Ishikawa (cell line): ENCODE measurements at regions not wholly inside any gene's neighbourhood (a gene's known extent, or its start where the extent isn't known, plus 50 kb on each side); places are given as distances from the start of the nearest gene placed in this dataset.
A peak's percentile ranks its signal among the peaks of the same experiment; 100 is the strongest.

Source experiments
- CEBPB ChIP-seq: IDR thresholded peaks from 2 replicates; pipeline ENCODE4 v1.6.1; 2012
- CREB1 ChIP-seq: IDR thresholded peaks from 2 replicates; pipeline ENCODE4 v1.6.1; 2012; ENCODE audit warnings: low read depth
- EGR1 ChIP-seq: IDR thresholded peaks from 2 replicates; pipeline ENCODE4 v1.6.1; 2012
- EP300 ChIP-seq: IDR thresholded peaks from 2 replicates; pipeline ENCODE4 v1.6.1; 2012; ENCODE audit warnings: borderline replicate concordance
- FOXM1 ChIP-seq: IDR thresholded peaks from 2 replicates; pipeline ENCODE4 v1.6.1; 2012; ENCODE audit warnings: low read depth, borderline replicate concordance
- MAX ChIP-seq: IDR thresholded peaks from 2 replicates; pipeline ENCODE4 v1.6.1; 2012
- NFIC ChIP-seq: IDR thresholded peaks from 2 replicates; pipeline ENCODE4 v1.6.1; 2012
- RAD21 ChIP-seq: IDR thresholded peaks from 2 replicates; pipeline ENCODE4 v1.6.1; 2012; ENCODE audit warnings: low read depth
- REST ChIP-seq: IDR thresholded peaks from 2 replicates; pipeline ENCODE4 v1.6.1; 2012; ENCODE audit warnings: low read depth, mild to moderate bottlenecking
- TAF1 ChIP-seq: IDR thresholded peaks from 2 replicates; pipeline ENCODE4 v1.6.1; 2012; ENCODE audit warnings: low read depth, mild to moderate bottlenecking
- TCF12 ChIP-seq: IDR thresholded peaks from 2 replicates; pipeline ENCODE4 v1.6.1; 2012; ENCODE audit warnings: low read depth
- TEAD4 ChIP-seq: IDR thresholded peaks from 2 replicates; pipeline ENCODE4 v1.6.1; 2012
- USF1 ChIP-seq: IDR thresholded peaks from 2 replicates; pipeline ENCODE4 v1.6.1; 2012
- YY1 ChIP-seq: IDR thresholded peaks from 2 replicates; pipeline ENCODE4 v1.6.1; 2012; ENCODE audit warnings: low read depth
- ZBTB7A ChIP-seq: IDR thresholded peaks from 2 replicates; pipeline ENCODE4 v1.6.1; 2012; ENCODE audit warnings: low read depth

- TF ChIP-seq MAX (no peak), RAD21 (no peak), NFIC (no peak), TAF1 (no peak), FOXM1 (no peak), EP300 (no peak), ZBTB7A (no peak), TEAD4 (no peak), YY1 (no peak), REST (no peak), TCF12 (no peak), CREB1 (no peak)
Measured at GRCh38 chr3:21174461-21174860, 576.5 kb downstream of the ZNF385D start.

GRCh38 chr3:21170964-21171363 is 580.0 kb downstream of the ZNF385D start:
- no peak for TF ChIP-seq CREB1
- TF ChIP-seq RAD21, result peak; percentile 6; the same call in 1 of the 2 replicates

- TF ChIP-seq USF1 (no peak), YY1 (no peak), MAX (no peak)
Measured at GRCh38 chr3:21169948-21170347, 581.1 kb downstream of the ZNF385D start.

- TF ChIP-seq REST (no peak), FOXM1 (no peak), YY1 (no peak), USF1 (no peak), MAX (no peak), NFIC (no peak), EGR1 (no peak), TEAD4 (no peak), CREB1 (no peak)
Measured at GRCh38 chr3:21168471-21168870, 582.5 kb downstream of the ZNF385D start.

- TF ChIP-seq NFIC (no peak), TCF12 (no peak)
Measured at GRCh38 chr3:21163956-21164355, 587.1 kb downstream of the ZNF385D start.

GRCh38 chr3:21159543-21159906 is 591.5 kb downstream of the ZNF385D start:
- no peak for TF ChIP-seq REST
- no peak for TF ChIP-seq CREB1
- no peak for TF ChIP-seq MAX
- no peak for TF ChIP-seq USF1
- no peak for TF ChIP-seq NFIC
- TF ChIP-seq EP300, result no peak
- TF ChIP-seq ZBTB7A, result no peak
- no peak for TF ChIP-seq RAD21
- TF ChIP-seq CEBPB, result no peak
